DOHH2 (cell line): ENCODE measurements at regions not wholly inside any gene's neighbourhood (a gene's known extent, or its start where the extent isn't known, plus 50 kb on each side); places are given as distances from the start of the nearest gene placed in this dataset.
A peak's percentile ranks its signal among the peaks of the same experiment; 100 is the strongest.

Experiments
- EZH2phosphoT487 ChIP-seq: fragments of 200-600 bp; sonication (generic); IDR thresholded peaks from 2 replicates; pipeline ENCODE4 v1.6.1; 2017; ENCODE audit warnings: borderline replicate concordance, mild to moderate bottlenecking, antibody characterized with exemption, low read length, moderate library complexity, mixed read lengths
- TF ChIP-seq, protein P1 (sequence below): fragments of 200-600 bp; sonication (generic); IDR thresholded peaks from one replicate; pipeline ENCODE4 v1.5.1; 2014; ENCODE audit warnings: antibody characterized with exemption, mild to moderate bottlenecking, low read depth, low read length; ENCODE audit not compliant: poor library complexity, severe bottlenecking

DNA sequence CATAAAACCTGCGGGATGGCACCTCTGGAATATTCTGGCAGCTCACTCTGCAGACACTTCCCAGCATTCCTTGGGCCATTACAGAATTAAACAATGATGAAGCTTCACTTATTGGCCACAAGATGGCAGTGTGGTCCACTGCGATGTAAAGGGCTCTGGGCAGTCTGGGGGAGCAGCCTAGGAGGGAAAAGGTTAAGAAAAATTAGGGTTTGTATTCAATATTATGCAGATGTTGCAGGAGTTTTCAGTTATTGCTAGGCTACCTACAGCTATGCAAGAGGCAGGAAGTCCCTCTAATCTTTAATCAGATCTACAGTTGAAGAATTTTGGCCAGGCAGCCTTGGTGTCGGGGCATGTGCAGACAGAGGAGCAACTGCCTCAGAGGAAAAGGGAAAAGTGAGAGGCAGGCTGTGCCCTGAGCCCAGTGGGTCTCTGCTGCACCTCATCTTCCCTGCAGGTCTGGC is 233.2 kb upstream of the PRSS1 start:
- TF ChIP-seq, protein P1, sequence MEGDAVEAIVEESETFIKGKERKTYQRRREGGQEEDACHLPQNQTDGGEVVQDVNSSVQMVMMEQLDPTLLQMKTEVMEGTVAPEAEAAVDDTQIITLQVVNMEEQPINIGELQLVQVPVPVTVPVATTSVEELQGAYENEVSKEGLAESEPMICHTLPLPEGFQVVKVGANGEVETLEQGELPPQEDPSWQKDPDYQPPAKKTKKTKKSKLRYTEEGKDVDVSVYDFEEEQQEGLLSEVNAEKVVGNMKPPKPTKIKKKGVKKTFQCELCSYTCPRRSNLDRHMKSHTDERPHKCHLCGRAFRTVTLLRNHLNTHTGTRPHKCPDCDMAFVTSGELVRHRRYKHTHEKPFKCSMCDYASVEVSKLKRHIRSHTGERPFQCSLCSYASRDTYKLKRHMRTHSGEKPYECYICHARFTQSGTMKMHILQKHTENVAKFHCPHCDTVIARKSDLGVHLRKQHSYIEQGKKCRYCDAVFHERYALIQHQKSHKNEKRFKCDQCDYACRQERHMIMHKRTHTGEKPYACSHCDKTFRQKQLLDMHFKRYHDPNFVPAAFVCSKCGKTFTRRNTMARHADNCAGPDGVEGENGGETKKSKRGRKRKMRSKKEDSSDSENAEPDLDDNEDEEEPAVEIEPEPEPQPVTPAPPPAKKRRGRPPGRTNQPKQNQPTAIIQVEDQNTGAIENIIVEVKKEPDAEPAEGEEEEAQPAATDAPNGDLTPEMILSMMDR, result peak; percentile 97
- no peak for TF ChIP-seq EZH2phosphoT487
